Endothelial cell of umbilical vein (primary cell): ENCODE measurements at regions not wholly inside any gene's neighbourhood (a gene's known extent, or its start where the extent isn't known, plus 50 kb on each side); places are given as distances from the start of the nearest gene placed in this dataset.

Experiments
- BruUV-seq: library from RNA; stranded (reverse); fragments of 400-500 nt; replicated peaks from 2 replicates; lab custom pipeline; 2021; lab: Mats Ljungman, UMichigan
- CTCF ChIA-PET: fragments of 300-600, 350-600 bp; sonication (Branson Sonifier 250); formaldehyde crosslinking; loops from one replicate; lab custom pipeline; 2021; ENCODE audit warnings: antibody characterized with exemption, inconsistent platforms; lab: Charles Lee
- POLR2A ChIA-PET: fragments of 300-600, 350-600 bp; sonication (Branson Sonifier 250); formaldehyde crosslinking; loops from one replicate; lab custom pipeline; 2021; ENCODE audit warnings: antibody characterized with exemption, inconsistent platforms; lab: Charles Lee
- DNase-seq: peaks from one replicate; pipeline ENCODE4 v3.0.0-alpha.2; 2011; ENCODE audit warnings: low read depth, low spot score
- FAIRE-seq: peaks from 2 replicates; lab custom pipeline; 2011; peaks lifted over from hg19 to GRCh38; lab: Jason Lieb, UNC
- H2AFZ ChIP-seq: 2 replicates; pipeline ENCODE4 v1.6.0; 2012; ENCODE audit warnings: low read depth, low read length, control low read depth, inconsistent platforms
- H3K27ac ChIP-seq: 2 replicates; pipeline ENCODE4 v1.5.1; 2011; ENCODE audit warnings: low read depth, mild to moderate bottlenecking, control low read depth, low read length, moderate library complexity; ENCODE audit not compliant: insufficient read depth
- H3K27me3 ChIP-seq, 2 experiments: 2 replicates each; pipeline versions ENCODE4 v1.6.0 to v1.6.1; 2011; ENCODE audit warnings: low read length in 2 of 2, mixed read lengths in 1 of 2; ENCODE audit not compliant: control insufficient read depth in 2 of 2, insufficient read depth in 2 of 2
- H3K36me3 ChIP-seq, 2 experiments: 2 replicates in 1 of 2; 3 replicates in 1 of 2; pipeline ENCODE4 v1.5.1; 2011; ENCODE audit warnings: low read length in 2 of 2, mild to moderate bottlenecking in 1 of 2, moderate library complexity in 1 of 2; ENCODE audit not compliant: control insufficient read depth in 2 of 2, insufficient read depth in 2 of 2; ENCODE audit errors: extremely low read depth in 1 of 2
- H3K4me1 ChIP-seq: 3 replicates; pipeline ENCODE4 v1.5.1; 2011; ENCODE audit warnings: mild to moderate bottlenecking, low read length; ENCODE audit not compliant: control insufficient read depth, insufficient read depth; ENCODE audit errors: extremely low read depth
- H3K4me2 ChIP-seq: 2 replicates; pipeline ENCODE4 v1.6.1; 2011; ENCODE audit warnings: low read length, control low read depth, mixed read lengths; ENCODE audit not compliant: insufficient read depth
- H3K4me3 ChIP-seq, 3 experiments: fragments of 200-600 bp in 1 of 3; sonication (generic), shearing (Covaris generic) in 1 of 3; replicated peaks in 1 of 3; 2 replicates each; pipeline ENCODE4 v1.5.1; 2011 to 2016; ENCODE audit warnings: control low read depth in 3 of 3, low read length in 3 of 3, mild to moderate bottlenecking in 2 of 3, inconsistent platforms in 1 of 3, low read depth in 1 of 3, moderate library complexity in 1 of 3; ENCODE audit not compliant: insufficient read depth in 1 of 3
- H3K79me2 ChIP-seq: 2 replicates; pipeline ENCODE4 v1.6.0; 2012; ENCODE audit warnings: low read length, inconsistent platforms; ENCODE audit not compliant: control insufficient read depth, insufficient read depth
- H3K9ac ChIP-seq: replicated peaks from 2 replicates; pipeline ENCODE3; 2011; ENCODE audit warnings: low read length, control low read depth; ENCODE audit not compliant: insufficient read depth; ENCODE audit errors: extremely low read depth
- H3K9me1 ChIP-seq: replicated peaks from 3 replicates; pipeline ENCODE4 v1.6.0; 2011; ENCODE audit warnings: mild to moderate bottlenecking, low read length; ENCODE audit not compliant: control insufficient read depth, insufficient read depth; ENCODE audit errors: extremely low read depth
- H3K9me3 ChIP-seq: replicated peaks from 2 replicates; pipeline ENCODE4 v1.5.1; 2012; ENCODE audit warnings: low read length, inconsistent platforms; ENCODE audit not compliant: control insufficient read depth, insufficient read depth
- H4K20me1 ChIP-seq: replicated peaks from 2 replicates; pipeline ENCODE3; 2011; ENCODE audit warnings: mild to moderate bottlenecking, low read length; ENCODE audit not compliant: control insufficient read depth, insufficient read depth; ENCODE audit errors: extremely low read depth
- CTCF ChIP-seq, 2 donors: IDR thresholded peaks; 1 replicate in 1 of 2; 2 replicates in 1 of 2; pipeline ENCODE4 v1.5.1; 2011; ENCODE audit warnings: low read length in 2 of 2, mild to moderate bottlenecking in 2 of 2, moderate library complexity in 2 of 2, control low read depth in 1 of 2, inconsistent platforms in 1 of 2, low read depth in 1 of 2; ENCODE audit not compliant: insufficient read depth in 1 of 2; ENCODE audit errors: extremely low read depth in 1 of 2
- EZH2 ChIP-seq: IDR thresholded peaks from 2 replicates; pipeline ENCODE4 v1.6.1; 2012; ENCODE audit warnings: borderline replicate concordance, low read depth, mild to moderate bottlenecking, moderate library complexity, low read length, inconsistent platforms; ENCODE audit not compliant: severe bottlenecking
- FOS ChIP-seq: IDR thresholded peaks from 2 replicates; pipeline ENCODE4 v1.6.1; 2011; ENCODE audit warnings: mild to moderate bottlenecking, low read length, moderate library complexity, borderline replicate concordance; ENCODE audit not compliant: insufficient read depth
- GATA2 ChIP-seq: IDR thresholded peaks from 2 replicates; pipeline ENCODE4 v1.7.0; 2011; ENCODE audit warnings: low read depth, mild to moderate bottlenecking, moderate library complexity, mixed read lengths, low read length; ENCODE audit not compliant: insufficient read length, insufficient read depth
- JUN ChIP-seq: IDR thresholded peaks from 2 replicates; pipeline ENCODE4 v1.6.1; 2011; ENCODE audit warnings: borderline replicate concordance, low read depth; ENCODE audit not compliant: insufficient read length, insufficient read depth
- MAX ChIP-seq: IDR thresholded peaks from 2 replicates; pipeline ENCODE4 v1.6.1; 2011; ENCODE audit not compliant: insufficient read depth, insufficient read length
- MYC ChIP-seq: IDR thresholded peaks from one replicate; pipeline ENCODE4 v1.6.1; 2011; ENCODE audit warnings: mild to moderate bottlenecking, low read depth, low read length
- POLR2A ChIP-seq: IDR thresholded peaks from 2 replicates; pipeline ENCODE4 v1.6.1; 2012; ENCODE audit warnings: low read depth, mild to moderate bottlenecking, control low read depth, low read length
- POLR2AphosphoS5 ChIP-seq: IDR thresholded peaks from 2 replicates; pipeline ENCODE4 v1.6.1; 2012; ENCODE audit warnings: low read depth, mild to moderate bottlenecking, control low read depth, low read length, moderate library complexity; ENCODE audit not compliant: insufficient read depth
- dilution Hi-C: fragments of 300-500 bp; cut with MboI; formaldehyde crosslinking; loops from one replicate; pipeline ENCODE4 v1.15.0; 2019; ENCODE audit warnings: low sequenced_read_pairs; ENCODE audit not compliant: extremely low pct_ligation_motif_present
- intact Hi-C: fragments of 100-400 bp; cut with micrococcal nuclease; formaldehyde crosslinking; loops from one replicate; pipeline ENCODE4 v1.10.0; 2022

GRCh38 chr13:105778196-105778595 lies 757.3 kb downstream of the EFNB2 start:
- no peaks in the 10 kb centered on the region for H3K9me3 ChIP-seq
- H3K36me3 ChIP-seq: no peaks in the 10 kb centered on the region
- H3K4me3 ChIP-seq: no peak overlapping the region
- no peaks in the 10 kb centered on the region for H3K9me1 ChIP-seq
- intact Hi-C loops (no loop called here), dilution Hi-C loops (no loop called here)
- no peaks in the 10 kb centered on the region for H3K4me1 ChIP-seq
- no peaks in the 10 kb centered on the region for H3K27me3 ChIP-seq
- POLR2A ChIA-PET: no interaction called here
- no peaks in the 10 kb centered on the region for H3K79me2 ChIP-seq
- CTCF ChIA-PET: no interaction called here
- no TSS peak for BruUV-seq
- no peaks in the 10 kb centered on the region for H4K20me1 ChIP-seq
- FAIRE-seq: no peak
- H3K4me2 ChIP-seq: no peak overlapping the region
- TF ChIP-seq MYC (no peak), CTCF (IDR thresholded peaks at IDR 0.05; ENCODE audit: extremely low read depth in 1 of 2, insufficient read depth in 1 of 2, low read depth in 1 of 2, low read length in 2 of 2) (no peak), EZH2 (no peak), MAX (no peak), FOS (no peak), POLR2AphosphoS5 (no peak), POLR2A (no peak), JUN (no peak), GATA2 (no peak)
- H3K27ac ChIP-seq: no peak overlapping the region
- H2AFZ ChIP-seq: no peak overlapping the region
- H3K9ac ChIP-seq: no peak overlapping the region
- no peak for DNase-seq
